CD14-positive monocyte (primary cell): ENCODE measurements at regions not wholly inside any gene's neighbourhood (a gene's known extent, or its start where the extent isn't known, plus 50 kb on each side); places are given as distances from the start of the nearest gene placed in this dataset.

ENCODE experiments used
- DNase-seq, 3 donors: peaks; one replicate each; pipeline ENCODE4 v3.0.0-alpha.2; 2011 to 2022
- H2AFZ ChIP-seq: 2 replicates; pipeline ENCODE4 v1.6.0; 2012; ENCODE audit warnings: mild to moderate bottlenecking, low read depth, low read length, inconsistent platforms; ENCODE audit not compliant: insufficient read depth, poor library complexity, severe bottlenecking
- H3K27ac ChIP-seq, 2 donors: 1 replicate in 1 of 2; 2 replicates in 1 of 2; pipeline ENCODE4 v1.5.1; 2012 to 2013; ENCODE audit warnings: low read length in 2 of 2, control low read depth in 1 of 2, inconsistent platforms in 1 of 2, low read depth in 1 of 2, mild to moderate bottlenecking in 1 of 2
- H3K27me3 ChIP-seq, 2 donors: one replicate each; pipeline versions ENCODE4 v1.6.0 to v1.6.1; 2011 to 2013; ENCODE audit warnings: low read length in 2 of 2; ENCODE audit not compliant: control insufficient read depth in 2 of 2, insufficient read depth in 2 of 2
- H3K36me3 ChIP-seq, 2 donors: replicated peaks in 1 of 2; 1 replicate in 1 of 2; 2 replicates in 1 of 2; pipeline versions ENCODE4 v1.5.1 to v1.6.1; 2012 to 2013; ENCODE audit warnings: low read length in 2 of 2, control low read depth in 1 of 2, inconsistent platforms in 1 of 2, mild to moderate bottlenecking in 1 of 2; ENCODE audit not compliant: insufficient read depth in 2 of 2, control insufficient read depth in 1 of 2
- H3K4me1 ChIP-seq, 2 donors: 1 replicate in 1 of 2; 2 replicates in 1 of 2; pipeline versions ENCODE4 v1.5.1 to v1.6.1; 2012 to 2013; ENCODE audit warnings: low read length in 2 of 2, control low read depth in 1 of 2, inconsistent platforms in 1 of 2, mild to moderate bottlenecking in 1 of 2, moderate library complexity in 1 of 2; ENCODE audit not compliant: insufficient read depth in 2 of 2, control insufficient read depth in 1 of 2
- H3K4me2 ChIP-seq: replicated peaks from 2 replicates; pipeline ENCODE3; 2012; ENCODE audit warnings: low read length, moderate library complexity, mild to moderate bottlenecking; ENCODE audit not compliant: poor library complexity, severe bottlenecking; ENCODE audit errors: extremely low read depth
- H3K4me3 ChIP-seq, 3 experiments: fragments of 200-600 bp in 1 of 3; sonication (generic) in 1 of 3; replicated peaks in 1 of 3; 1 replicate in 2 of 3; 2 replicates in 1 of 3; pipeline ENCODE4 v1.5.1; 2011 to 2013; ENCODE audit warnings: low read length in 3 of 3, mild to moderate bottlenecking in 3 of 3, control low read depth in 2 of 3, low read depth in 2 of 3, inconsistent platforms in 1 of 3, moderate library complexity in 1 of 3
- H3K79me2 ChIP-seq: 2 replicates; pipeline ENCODE4 v1.6.0; 2012; ENCODE audit warnings: mild to moderate bottlenecking, control low read depth, inconsistent platforms, low read length, moderate library complexity; ENCODE audit not compliant: insufficient read depth
- H3K9ac ChIP-seq: 2 replicates; pipeline ENCODE4 v1.6.0; 2017; ENCODE audit warnings: low read length, mild to moderate bottlenecking; ENCODE audit not compliant: insufficient read depth, poor library complexity, severe bottlenecking
- H3K9me3 ChIP-seq, 2 donors: replicated peaks in 1 of 2; 1 replicate in 1 of 2; 2 replicates in 1 of 2; pipeline versions ENCODE4 v1.5.1 to v1.6.1; 2012 to 2013; ENCODE audit warnings: low read length in 2 of 2, control low read depth in 1 of 2; ENCODE audit not compliant: control insufficient read depth in 1 of 2, insufficient read depth in 1 of 2
- H4K20me1 ChIP-seq: 2 replicates; pipeline ENCODE4 v1.6.0; 2012; ENCODE audit warnings: mild to moderate bottlenecking, low read length, control low read depth, moderate library complexity; ENCODE audit not compliant: insufficient read depth
- H3K27ac Mint-ChIP-seq, 7 donors: one replicate each; pipeline ENCODE4 v1.8.0; 2020; ENCODE audit warnings: mild to moderate bottlenecking in 7 of 7, mixed read lengths in 7 of 7, moderate library complexity in 6 of 7, inconsistent platforms in 2 of 7
- H3K27me3 Mint-ChIP-seq, 3 donors: one replicate each; pipeline ENCODE4 v1.8.0; 2021 to 2022; ENCODE audit warnings: low read depth in 3 of 3, mild to moderate bottlenecking in 3 of 3, mixed read lengths in 3 of 3, moderate library complexity in 3 of 3, inconsistent platforms in 1 of 3
- H3K36me3 Mint-ChIP-seq, 2 donors: one replicate each; pipeline ENCODE4 v1.8.0; 2020; ENCODE audit warnings: mixed read lengths in 2 of 2, inconsistent platforms in 1 of 2, mild to moderate bottlenecking in 1 of 2
- H3K4me1 Mint-ChIP-seq: one replicate; pipeline ENCODE4 v1.8.0; 2020; ENCODE audit warnings: mild to moderate bottlenecking, mixed read lengths
- H3K4me3 Mint-ChIP-seq, 2 donors: one replicate each; pipeline ENCODE4 v1.8.0; 2020; ENCODE audit warnings: mild to moderate bottlenecking in 2 of 2, mixed read lengths in 2 of 2, moderate library complexity in 1 of 2
- H3K9me3 Mint-ChIP-seq, 7 donors: one replicate each; pipeline ENCODE4 v1.8.0; 2020 to 2022; ENCODE audit warnings: mixed read lengths in 7 of 7, mild to moderate bottlenecking in 6 of 7, moderate library complexity in 6 of 7, inconsistent platforms in 2 of 7
- CTCF ChIP-seq: fragments of 200-600 bp; IDR thresholded peaks from one replicate; pipeline ENCODE4 v1.8.0; 2022; ENCODE audit warnings: antibody characterized with exemption, mild to moderate bottlenecking
- WGBS: methylation state at CpG from one replicate; pipeline ENCODE4 v1.1.5; 2013; ENCODE audit warnings: missing lambda C conversion rate; ENCODE audit not compliant: insufficient coverage; 5-methylcytosine and 5-hydroxymethylcytosine counted together
- intact Hi-C, 2 donors: fragments of 100-400 bp; cut with micrococcal nuclease; formaldehyde crosslinking; loops; one replicate each; pipeline versions ENCODE4 v1.15.0 to v1.15.1; 2023

GRCh38 chr3:103381296-103382079, 946.7 kb downstream of the ZPLD1 start:
- WGBS, result no CpG with 5 or more reads among the region's 5 CpGs

DNA sequence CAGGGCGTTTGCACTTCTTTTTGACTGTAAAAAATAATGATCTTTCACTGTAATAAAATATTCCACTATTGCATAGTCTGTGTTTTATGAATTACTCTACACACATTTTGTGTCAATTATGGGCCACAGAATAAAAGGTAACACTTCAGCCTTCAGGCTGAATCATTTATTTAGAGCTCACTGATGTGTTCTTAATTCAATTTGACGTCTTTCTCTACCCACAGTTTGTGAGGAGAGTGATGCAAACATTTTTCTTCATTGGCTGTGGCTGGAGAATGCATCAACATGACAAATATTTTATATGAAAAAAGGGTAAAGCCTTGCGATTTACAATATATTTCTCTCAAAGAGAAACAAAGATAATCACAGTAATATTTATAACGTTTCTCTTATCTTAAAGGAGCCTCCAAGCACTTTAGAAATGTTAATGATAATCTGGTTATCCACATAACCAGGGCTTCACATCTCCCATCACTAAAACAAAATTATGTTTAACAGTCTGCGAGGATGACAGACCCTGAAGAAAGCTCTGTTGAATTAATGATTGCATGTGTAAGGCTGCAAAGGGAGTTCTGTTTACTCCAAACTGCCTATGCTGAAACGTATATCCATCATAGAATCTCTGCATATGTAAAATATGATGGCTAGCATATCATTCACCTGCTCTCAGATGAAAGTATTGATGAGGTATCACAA, 951.3 kb downstream of the ZPLD1 start:
- Mint-ChIP-seq H3K36me3 (no peaks in the 10 kb centered on the region), H3K4me1 (no peaks in the 10 kb centered on the region), H3K4me3 (no peak overlapping the region), H3K9me3 (peaks cover 0 to 6% (median 0%) of the 10 kb centered on the region in 7 donors), H3K27me3 (no peaks in the 10 kb centered on the region), H3K27ac (no peak overlapping the region)
- WGBS, result no CpG with 5 or more reads among the region's 6 CpGs
- TF ChIP-seq CTCF, result no peak
- no peak overlapping the region for H2AFZ ChIP-seq
- H3K9ac ChIP-seq, result no peak overlapping the region
- DNase-seq, result no peak
- intact Hi-C loops, result no loop called here
- H3K4me1 ChIP-seq, result no peaks in the 10 kb centered on the region
- no peak overlapping the region for H3K27ac ChIP-seq
- no peaks in the 10 kb centered on the region for H3K79me2 ChIP-seq
- no peaks in the 10 kb centered on the region for H3K9me3 ChIP-seq
- H3K36me3 ChIP-seq, result no peaks in the 10 kb centered on the region
- no peak overlapping the region for H3K4me3 ChIP-seq
- H3K27me3 ChIP-seq, result no peaks in the 10 kb centered on the region
- H4K20me1 ChIP-seq, result no peaks in the 10 kb centered on the region
- no peak overlapping the region for H3K4me2 ChIP-seq

More at GRCh38 chr3:103381296-103382079, 946.7 kb downstream of the ZPLD1 start:
- no peak for TF ChIP-seq CTCF
- Mint-ChIP-seq H3K4me1 (no peaks in the 10 kb centered on the region), H3K27me3 (no peaks in the 10 kb centered on the region), H3K9me3 (peaks cover 0 to 5% (median 2%) of the 10 kb centered on the region in 7 donors), H3K36me3 (no peaks in the 10 kb centered on the region), H3K27ac (no peak overlapping the region), H3K4me3 (no peak overlapping the region)
- Histone ChIP-seq H3K79me2 (no peaks in the 10 kb centered on the region), H3K9me3 (peaks cover 0 to 4% of the 10 kb centered on the region in 2 donors), H3K4me1 (no peaks in the 10 kb centered on the region), H3K27me3 (no peaks in the 10 kb centered on the region), H3K9ac (no peak overlapping the region), H3K4me3 (no peak overlapping the region), H4K20me1 (no peaks in the 10 kb centered on the region), H3K36me3 (no peaks in the 10 kb centered on the region), H2AFZ (no peak overlapping the region), H3K4me2 (no peak overlapping the region), H3K27ac (no peak overlapping the region)
- no peak for DNase-seq
- intact Hi-C loops, result no loop called here
